ENCODE measurements at regions not wholly inside any gene's neighbourhood (a gene's known extent, or its start where the extent isn't known, plus 50 kb on each side); places are given as distances from the start of the nearest gene placed in this dataset.
A peak's percentile ranks its signal among the peaks of the same experiment; 100 is the strongest.
"Not testable (repeated sequence)": the region's sequence is repeated elsewhere in the genome, so short reads cannot be mapped to it uniquely, and the experiment has no call there.

DNA sequence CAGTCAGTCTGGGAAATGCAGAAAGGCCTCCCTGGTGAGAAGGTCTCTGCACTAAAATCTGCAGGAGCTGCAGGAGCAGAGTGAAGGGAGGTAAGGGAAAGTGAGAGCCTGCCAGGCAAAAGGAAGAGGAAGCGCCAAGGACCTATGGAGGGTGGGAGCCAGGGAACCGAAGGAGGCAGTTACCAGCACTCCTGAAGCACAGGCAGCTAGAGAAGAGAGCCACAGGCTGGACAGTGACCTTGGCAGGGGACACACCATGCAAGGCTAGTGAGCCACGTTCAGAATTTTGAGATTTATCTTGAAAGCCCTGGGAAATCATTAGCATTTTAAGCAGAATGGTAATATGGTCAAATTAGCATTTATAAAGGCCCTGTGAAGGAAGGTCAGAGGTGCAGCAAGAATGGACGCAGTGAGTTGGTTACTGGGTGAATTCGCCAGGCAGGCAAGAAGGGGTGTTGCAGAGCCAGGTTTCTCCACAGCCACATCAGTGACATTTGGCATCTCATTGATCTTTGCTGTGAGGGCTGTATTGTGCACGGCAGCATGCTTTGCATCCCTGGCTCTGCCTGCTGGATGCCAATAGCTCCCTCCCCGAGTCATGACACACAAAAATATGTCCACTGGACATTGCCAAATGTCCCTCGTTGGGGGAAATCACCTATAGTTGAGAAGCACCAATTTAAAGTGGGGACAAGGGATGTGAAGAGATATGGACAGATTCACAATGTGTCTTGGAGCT lies 54.7 kb upstream of the LANCL2 start:
- H3K27ac ChIP-seq = no peak overlapping the region
- TF ChIP-seq, protein P1, sequence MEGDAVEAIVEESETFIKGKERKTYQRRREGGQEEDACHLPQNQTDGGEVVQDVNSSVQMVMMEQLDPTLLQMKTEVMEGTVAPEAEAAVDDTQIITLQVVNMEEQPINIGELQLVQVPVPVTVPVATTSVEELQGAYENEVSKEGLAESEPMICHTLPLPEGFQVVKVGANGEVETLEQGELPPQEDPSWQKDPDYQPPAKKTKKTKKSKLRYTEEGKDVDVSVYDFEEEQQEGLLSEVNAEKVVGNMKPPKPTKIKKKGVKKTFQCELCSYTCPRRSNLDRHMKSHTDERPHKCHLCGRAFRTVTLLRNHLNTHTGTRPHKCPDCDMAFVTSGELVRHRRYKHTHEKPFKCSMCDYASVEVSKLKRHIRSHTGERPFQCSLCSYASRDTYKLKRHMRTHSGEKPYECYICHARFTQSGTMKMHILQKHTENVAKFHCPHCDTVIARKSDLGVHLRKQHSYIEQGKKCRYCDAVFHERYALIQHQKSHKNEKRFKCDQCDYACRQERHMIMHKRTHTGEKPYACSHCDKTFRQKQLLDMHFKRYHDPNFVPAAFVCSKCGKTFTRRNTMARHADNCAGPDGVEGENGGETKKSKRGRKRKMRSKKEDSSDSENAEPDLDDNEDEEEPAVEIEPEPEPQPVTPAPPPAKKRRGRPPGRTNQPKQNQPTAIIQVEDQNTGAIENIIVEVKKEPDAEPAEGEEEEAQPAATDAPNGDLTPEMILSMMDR (conservative IDR thresholded peaks at IDR 0.05) = no peak
- no peak for TF ChIP-seq ZFX (IDR thresholded peaks at IDR 0.05)

DNA sequence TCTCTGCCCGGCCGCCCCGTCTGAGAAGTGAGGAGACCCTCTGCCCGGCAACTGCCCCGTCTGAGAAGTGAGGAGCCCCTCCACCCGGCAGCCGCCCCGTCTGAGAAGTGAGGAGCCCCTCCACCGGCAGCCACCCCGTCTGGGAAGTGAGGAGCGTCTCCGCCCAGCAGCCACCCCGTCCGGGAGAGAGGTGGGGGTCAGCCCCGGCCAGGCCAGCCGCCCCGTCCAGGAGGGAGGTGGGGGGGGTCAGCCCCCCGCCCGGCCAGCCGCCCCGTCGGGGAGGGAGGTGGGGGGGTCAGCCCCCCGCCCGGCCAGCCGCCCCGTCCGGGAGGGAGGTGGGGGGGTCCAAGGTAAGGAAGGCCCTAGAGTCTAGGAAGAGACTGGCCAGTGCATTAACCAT lies 53.2 kb upstream of the LANCL2 start:
- H3K27ac ChIP-seq = not testable (repeated sequence)

DNA sequence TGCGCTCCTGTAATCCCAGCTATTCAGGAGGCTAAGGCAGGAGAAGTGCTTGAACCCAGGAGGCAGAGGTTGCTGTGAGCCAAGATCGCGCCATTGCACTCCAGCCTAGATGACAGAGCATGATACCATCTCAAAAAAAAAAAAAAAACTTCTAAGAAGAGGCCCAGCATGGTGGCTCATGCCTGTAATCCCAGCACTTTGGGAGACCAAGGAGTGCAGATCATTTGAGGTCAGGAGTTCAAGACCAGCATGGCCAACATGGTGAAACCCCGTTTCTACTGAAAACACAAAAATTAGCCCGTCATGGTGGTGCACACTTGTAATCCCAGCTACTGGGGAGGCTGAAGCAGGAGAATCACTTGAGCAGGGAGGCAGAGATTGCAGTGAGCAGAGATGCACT lies 51.5 kb upstream of the LANCL2 start:
- not testable (repeated sequence) for H3K27ac ChIP-seq

DNA sequence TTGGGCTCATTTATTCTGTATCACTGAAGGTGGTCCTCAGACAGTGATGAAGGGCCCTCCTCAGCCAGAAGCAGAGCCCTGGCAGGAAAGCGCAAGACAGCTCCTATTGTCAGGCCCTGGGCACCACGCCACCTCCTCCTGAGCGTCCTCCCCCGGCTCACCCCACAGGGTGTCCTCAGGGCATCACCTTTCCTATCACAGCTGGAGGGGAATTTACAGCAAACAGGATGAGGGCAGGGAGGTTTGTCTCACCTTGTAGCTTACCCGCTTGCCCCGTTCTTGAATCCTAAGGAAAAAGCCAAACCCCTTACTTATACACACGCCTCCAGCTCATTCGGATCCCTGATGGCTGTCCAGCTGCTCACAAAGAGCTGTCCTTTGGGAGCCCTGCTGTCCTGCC lies 50.2 kb upstream of the LANCL2 start:
- no peak for TF ChIP-seq ZFX (IDR thresholded peaks at IDR 0.05)
- TF ChIP-seq, protein P1 (conservative IDR thresholded peaks at IDR 0.05) = no peak
- H3K27ac ChIP-seq = peak overlapping the region; percentile 18; the same call in 1 of the 2 replicates
